GM19372 (cell line): ENCODE measurements at regions not wholly inside any gene's neighbourhood (a gene's known extent, or its start where the extent isn't known, plus 50 kb on each side); places are given as distances from the start of the nearest gene placed in this dataset.
"Not testable (repeated sequence)": the region's sequence is repeated elsewhere in the genome, so short reads cannot be mapped to it uniquely, and the experiment has no call there.

Experiments
- ATAC-seq: cut with Tn5 transposase; IDR thresholded peaks from one replicate; pipeline ENCODE4 v1.9.1; 2021; ENCODE audit warnings: mild to moderate bottlenecking, low read depth, moderate library complexity; ENCODE audit not compliant: unreplicated experiment

GRCh38 chr3:104907507-104907906 lies 459.2 kb upstream of the ALCAM start:
- ATAC-seq = no peak

GRCh38 chr3:104908761-104909160 lies 457.9 kb upstream of the ALCAM start:
- ATAC-seq = no peak

- no peak for ATAC-seq
These were observed 457.5 kb upstream of the ALCAM start for GRCh38 chr3:104909198-104909597.

- ATAC-seq = no peak
These were observed 457.0 kb upstream of the ALCAM start for GRCh38 chr3:104909721-104910120.

DNA sequence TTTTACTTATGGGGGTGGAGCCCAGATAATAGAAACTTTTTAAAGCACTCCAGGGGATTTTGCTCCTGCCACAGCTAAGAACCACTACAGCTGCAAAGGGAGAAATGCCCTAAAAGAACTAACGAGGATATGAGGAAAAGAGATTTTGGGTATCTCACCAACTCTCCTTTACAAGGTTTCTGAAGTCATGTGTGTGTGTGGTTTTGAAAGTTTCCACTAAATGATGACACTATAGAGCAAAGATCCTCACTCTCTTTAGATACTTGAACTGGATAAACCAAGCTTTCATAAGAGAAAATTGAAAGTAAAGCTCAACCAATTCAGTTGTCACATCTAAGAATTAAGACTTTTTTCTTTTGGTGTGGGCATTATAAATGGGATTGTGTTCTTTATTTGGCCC lies 455.3 kb upstream of the ALCAM start:
- no peak for ATAC-seq

- no peak for ATAC-seq
These were observed 449.7 kb upstream of the ALCAM start for GRCh38 chr3:104916971-104917370.

- ATAC-seq = no peak
These were observed 446.2 kb upstream of the ALCAM start for GRCh38 chr3:104920512-104920911.

DNA sequence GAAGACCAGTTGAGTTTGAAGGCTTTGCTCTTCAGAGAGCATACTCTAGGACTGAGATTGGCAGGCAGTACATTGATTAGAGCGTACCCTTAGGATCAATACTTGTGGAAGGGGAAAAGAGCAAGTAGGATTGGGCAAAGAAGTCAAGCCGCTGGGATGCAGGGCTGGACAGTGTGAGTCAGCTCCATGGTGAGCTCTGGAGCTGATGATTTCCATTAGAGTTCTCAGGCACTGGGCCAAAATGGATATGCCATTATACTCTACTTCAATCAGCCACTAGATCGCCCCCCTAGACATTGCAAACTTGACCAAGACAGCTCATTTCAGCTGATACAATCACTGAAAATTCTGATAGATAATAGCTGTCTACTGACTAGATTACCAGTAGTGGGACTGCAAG lies 432.7 kb upstream of the ALCAM start:
- ATAC-seq = no peak

GRCh38 chr3:104935613-104936012 lies 431.1 kb upstream of the ALCAM start:
- no peak for ATAC-seq

- ATAC-seq = no peak
These were observed 427.5 kb upstream of the ALCAM start for GRCh38 chr3:104939196-104939595.

GRCh38 chr3:104941785-104942184 lies 424.9 kb upstream of the ALCAM start:
- ATAC-seq = no peak

DNA sequence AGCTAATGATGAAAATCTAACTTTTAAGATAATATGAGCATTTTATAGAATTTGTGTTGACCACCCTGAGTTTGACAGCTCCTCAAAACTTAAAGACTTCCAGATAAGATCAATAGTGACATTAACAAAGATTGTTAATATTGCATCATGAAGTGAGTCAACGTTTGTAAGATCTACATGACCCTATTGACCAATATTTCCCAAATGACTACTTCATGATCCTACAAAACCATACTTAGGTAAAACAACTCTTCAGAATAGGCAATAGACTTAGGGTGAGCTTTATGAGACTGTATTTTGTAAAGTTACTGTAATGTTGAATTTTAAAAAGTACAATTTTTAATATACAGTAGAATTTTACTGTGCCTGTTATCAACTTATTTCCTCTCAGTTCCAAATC lies 422.7 kb upstream of the ALCAM start:
- ATAC-seq = no peak

DNA sequence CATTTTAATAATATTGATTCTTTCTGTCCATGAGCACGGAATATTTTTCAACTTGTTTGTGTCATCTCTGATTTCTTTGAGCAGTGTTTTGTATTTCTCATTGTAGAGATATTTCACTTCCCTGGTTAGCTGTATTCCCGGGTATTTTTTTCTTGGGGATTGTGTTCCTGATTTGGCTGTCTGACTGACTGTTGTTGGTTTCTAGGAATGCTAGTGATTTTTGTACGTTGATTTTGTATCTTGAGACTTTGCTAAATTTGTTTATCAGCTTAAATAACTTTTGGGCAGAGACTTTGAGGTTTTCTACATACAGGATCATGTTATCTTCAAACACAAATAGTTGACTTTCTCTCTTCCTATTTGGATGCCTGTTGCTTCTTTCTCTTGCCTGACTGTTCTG lies 418.8 kb upstream of the ALCAM start:
- ATAC-seq = no peak

- not testable (repeated sequence) for ATAC-seq
These were observed 416.9 kb upstream of the ALCAM start for GRCh38 chr3:104949810-104950209.

DNA sequence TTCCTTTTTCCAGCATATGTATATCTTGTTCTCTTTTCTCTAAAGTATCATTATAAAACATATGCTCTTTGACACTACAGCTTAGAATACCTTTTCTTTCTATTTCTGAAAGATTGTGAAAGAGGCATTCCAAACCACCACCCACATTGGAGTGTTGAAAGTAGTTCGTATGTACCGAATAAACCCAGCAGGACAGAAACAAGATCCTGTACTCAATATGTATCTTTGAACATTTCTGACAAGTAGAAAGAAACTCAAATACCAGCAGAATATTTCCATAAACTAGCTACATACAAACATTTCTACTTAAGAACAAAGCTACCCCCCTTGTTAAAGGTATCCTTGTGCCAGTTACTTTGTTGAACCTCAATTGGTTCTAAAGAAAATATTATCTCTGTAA lies 415.3 kb upstream of the ALCAM start:
- no peak for ATAC-seq

DNA sequence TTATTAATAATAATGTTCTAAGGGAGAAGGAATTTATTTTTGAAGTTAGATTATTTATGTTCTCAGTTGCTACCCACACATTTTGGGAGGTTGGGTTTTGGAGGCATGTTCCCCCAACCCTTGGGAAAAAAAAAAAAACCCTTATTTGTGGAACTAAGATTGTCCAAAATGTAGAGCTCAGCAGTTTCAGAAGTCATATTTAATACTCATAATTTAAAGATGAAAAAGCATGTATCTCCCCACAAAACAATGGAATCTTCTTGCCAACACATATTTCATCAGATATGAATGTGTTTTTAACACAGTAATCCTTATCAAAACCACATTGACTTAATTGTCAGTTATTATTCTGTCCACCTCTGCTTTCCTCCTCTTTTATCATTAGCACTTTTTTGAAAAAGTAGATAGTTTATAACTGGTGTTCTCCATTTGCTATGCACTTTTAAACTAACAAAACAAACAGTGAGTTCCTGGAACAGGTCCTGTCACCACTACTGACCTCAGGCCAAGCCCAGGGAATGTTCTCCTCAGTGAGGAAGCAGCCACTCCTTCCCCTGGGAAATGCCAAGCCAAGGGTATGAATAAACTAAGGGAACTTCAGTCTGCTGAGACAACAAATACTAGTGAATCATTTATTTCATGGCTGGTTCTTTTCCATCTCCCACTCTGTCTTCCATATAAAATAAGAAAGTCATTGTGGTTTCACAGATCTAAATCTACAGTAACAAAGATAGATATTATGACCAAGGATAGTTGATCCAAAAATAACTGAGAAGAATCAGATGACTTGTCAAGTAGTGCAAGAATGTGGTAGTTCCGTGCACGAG lies 414.4 kb upstream of the ALCAM start:
- no peak for ATAC-seq

DNA sequence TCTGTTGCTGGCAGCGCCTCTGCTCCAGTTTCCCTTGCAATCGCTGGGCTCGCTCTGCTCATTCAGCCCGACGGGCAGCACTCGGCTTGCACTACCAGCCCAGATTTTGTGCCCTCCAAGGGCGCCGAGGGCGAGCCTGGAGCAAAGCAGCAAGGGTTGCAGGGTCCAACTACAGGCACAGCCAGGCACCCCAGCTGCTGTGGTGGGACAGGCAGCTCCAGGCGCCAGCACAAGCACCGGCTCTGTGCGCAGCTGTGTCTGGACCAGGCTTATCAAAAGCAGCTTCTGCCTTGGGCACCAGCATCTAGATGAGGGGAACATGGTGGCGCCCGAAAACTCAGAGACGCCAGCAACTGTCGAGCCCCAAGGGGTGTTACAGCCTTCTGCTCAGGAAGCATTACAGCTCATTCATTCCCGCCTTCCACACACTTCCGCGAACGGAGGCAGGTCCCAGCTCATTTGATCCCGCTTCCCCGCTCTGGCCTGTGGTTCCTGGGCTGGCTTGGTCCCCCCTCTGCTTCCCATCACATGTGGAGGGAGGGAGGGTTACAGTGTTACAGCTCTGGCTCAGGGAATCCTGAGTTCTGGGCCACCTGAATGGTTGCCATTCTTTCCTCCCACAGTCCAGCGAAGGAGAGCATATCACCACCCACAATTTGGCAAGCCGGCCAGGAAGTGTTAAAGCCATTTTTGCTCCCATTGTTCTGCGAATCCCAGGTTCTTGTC lies 409.9 kb upstream of the ALCAM start:
- ATAC-seq = no peak

- no peak for ATAC-seq
These were observed 406.1 kb upstream of the ALCAM start for GRCh38 chr3:104960579-104960978.

DNA sequence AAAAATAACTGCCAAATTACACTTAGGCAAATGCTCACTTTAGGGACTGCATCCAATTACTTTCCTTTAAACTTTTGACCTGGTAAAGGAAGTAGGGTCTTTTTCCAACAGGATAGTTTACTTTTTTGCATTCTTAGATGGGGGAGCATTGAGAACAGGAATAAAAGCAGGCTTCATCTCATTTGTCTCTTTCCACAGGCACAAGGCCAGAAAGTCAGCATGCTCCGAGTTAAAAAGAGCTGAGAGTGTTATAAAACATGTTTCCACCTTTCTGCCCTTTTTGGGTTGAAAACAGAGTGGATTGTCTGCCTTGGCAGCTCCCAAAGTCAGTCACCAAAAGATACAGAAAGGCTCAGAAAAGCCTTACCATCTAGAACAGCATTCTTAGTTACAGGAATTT lies 404.9 kb upstream of the ALCAM start:
- no peak for ATAC-seq

GRCh38 chr3:104974316-104974715 lies 392.4 kb upstream of the ALCAM start:
- no peak for ATAC-seq

DNA sequence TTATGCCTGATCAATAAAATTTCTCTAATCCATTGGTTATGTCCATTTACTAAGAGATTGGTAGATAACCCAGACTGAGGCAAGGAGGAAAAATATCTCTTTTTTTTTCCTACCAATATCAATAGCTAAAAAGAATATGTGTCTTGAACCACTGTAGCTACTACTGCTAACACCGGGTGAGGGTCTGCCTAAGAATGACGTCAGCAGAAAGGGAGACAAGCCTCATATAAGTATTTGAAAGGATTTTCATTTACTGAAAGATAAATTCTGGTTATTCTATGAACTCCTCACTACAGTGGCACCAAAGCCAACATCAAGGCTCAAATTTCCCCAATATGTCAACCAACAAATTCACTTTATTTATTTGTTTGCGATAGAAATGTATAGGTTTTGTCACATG lies 389.0 kb upstream of the ALCAM start:
- no peak for ATAC-seq

- no peak for ATAC-seq
These were observed 384.6 kb upstream of the ALCAM start for GRCh38 chr3:104982130-104982529.
